ENCODE measurements at regions not wholly inside any gene's neighbourhood (a gene's known extent, or its start where the extent isn't known, plus 50 kb on each side); places are given as distances from the start of the nearest gene placed in this dataset.

DNA sequence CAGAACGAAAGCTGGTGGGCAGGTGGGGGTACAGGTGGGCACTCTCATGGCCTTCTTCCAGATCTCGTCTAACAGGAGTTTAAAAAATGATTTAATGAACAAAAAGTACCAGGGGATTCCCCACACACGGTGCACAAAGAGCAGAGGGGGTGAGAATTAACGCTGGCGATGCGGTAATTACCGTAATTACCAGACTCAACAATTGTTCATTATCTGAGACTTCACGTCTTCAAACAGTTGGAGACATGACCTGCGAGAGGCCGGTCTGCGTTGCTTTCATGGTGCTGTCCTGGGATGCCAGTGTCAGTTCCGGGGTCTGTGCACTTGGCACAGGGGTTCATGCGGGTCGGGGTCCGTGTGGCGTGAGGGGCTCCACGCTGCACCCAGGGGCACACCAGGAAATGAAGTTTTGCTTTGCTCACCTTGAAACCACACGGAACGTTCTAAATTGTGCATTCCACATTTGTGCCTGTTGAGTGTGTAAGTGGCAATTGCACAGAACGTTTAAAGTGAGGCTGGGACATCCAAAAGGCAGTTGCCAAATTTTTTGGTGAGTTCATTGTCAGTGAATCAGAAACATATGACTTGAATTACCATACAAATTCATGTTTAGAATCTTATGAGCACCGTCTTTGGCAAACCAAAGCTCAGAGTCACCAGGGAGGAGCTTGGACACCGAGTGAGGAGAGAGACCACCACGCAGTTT is 256.4 kb upstream of the IRX1 start:
- H3K4me2 ChIP-seq = no peak overlapping the region

More for the DNA sequence above, 256.4 kb upstream of the IRX1 start:
- no peak for ATAC-seq
- H3F3A ChIP-seq (replicated peaks; ENCODE audit: low read depth) = no peaks in the 10 kb centered on the region
- TF ChIP-seq, protein P1, sequence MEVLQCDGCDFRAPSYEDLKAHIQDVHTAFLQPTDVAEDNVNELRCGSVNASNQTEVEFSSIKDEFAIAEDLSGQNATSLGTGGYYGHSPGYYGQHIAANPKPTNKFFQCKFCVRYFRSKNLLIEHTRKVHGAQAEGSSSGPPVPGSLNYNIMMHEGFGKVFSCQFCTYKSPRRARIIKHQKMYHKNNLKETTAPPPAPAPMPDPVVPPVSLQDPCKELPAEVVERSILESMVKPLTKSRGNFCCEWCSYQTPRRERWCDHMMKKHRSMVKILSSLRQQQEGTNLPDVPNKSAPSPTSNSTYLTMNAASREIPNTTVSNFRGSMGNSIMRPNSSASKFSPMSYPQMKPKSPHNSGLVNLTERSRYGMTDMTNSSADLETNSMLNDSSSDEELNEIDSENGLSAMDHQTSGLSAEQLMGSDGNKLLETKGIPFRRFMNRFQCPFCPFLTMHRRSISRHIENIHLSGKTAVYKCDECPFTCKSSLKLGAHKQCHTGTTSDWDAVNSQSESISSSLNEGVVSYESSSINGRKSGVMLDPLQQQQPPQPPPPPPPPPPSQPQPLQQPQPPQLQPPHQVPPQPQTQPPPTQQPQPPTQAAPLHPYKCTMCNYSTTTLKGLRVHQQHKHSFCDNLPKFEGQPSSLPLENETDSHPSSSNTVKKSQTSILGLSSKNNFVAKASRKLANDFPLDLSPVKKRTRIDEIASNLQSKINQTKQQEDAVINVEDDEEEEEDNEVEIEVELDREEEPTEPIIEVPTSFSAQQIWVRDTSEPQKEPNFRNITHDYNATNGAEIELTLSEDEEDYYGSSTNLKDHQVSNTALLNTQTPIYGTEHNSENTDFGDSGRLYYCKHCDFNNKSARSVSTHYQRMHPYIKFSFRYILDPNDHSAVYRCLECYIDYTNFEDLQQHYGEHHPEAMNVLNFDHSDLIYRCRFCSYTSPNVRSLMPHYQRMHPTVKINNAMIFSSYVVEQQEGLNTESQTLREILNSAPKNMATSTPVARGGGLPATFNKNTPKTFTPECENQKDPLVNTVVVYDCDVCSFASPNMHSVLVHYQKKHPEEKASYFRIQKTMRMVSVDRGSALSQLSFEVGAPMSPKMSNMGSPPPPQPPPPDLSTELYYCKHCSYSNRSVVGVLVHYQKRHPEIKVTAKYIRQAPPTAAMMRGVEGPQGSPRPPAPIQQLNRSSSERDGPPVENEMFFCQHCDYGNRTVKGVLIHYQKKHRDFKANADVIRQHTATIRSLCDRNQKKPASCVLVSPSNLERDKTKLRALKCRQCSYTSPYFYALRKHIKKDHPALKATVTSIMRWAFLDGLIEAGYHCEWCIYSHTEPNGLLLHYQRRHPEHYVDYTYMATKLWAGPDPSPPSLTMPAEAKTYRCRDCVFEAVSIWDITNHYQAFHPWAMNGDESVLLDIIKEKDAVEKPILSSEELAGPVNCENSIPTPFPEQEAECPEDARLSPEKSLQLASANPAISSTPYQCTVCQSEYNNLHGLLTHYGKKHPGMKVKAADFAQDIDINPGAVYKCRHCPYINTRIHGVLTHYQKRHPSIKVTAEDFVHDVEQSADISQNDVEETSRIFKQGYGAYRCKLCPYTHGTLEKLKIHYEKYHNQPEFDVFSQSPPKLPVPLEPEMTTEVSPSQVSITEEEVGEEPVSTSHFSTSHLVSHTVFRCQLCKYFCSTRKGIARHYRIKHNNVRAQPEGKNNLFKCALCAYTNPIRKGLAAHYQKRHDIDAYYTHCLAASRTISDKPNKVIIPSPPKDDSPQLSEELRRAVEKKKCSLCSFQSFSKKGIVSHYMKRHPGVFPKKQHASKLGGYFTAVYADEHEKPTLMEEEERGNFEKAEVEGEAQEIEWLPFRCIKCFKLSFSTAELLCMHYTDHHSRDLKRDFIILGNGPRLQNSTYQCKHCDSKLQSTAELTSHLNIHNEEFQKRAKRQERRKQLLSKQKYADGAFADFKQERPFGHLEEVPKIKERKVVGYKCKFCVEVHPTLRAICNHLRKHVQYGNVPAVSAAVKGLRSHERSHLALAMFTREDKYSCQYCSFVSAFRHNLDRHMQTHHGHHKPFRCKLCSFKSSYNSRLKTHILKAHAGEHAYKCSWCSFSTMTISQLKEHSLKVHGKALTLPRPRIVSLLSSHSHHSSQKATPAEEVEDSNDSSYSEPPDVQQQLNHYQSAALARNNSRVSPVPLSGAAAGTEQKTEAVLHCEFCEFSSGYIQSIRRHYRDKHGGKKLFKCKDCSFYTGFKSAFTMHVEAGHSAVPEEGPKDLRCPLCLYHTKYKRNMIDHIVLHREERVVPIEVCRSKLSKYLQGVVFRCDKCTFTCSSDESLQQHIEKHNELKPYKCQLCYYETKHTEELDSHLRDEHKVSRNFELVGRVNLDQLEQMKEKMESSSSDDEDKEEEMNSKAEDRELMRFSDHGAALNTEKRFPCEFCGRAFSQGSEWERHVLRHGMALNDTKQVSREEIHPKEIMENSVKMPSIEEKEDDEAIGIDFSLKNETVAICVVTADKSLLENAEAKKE (CRISPR knock-in tag; IDR thresholded peaks at IDR 0.05) = no peak
- TF ChIP-seq STAT1 (IDR thresholded peaks at IDR 0.05; ENCODE audit: unreplicated experiment) (no peak), ZNF331 (CRISPR knock-in tag; IDR thresholded peaks at IDR 0.05; ENCODE audit: low read depth) (no peak), CREB1 (CRISPR knock-in tag; IDR thresholded peaks at IDR 0.05; ENCODE audit: low read depth) (no peak), NANOG (IDR thresholded peaks at IDR 0.05; ENCODE audit: borderline replicate concordance) (no peak), POLR2AphosphoS5 (IDR thresholded peaks at IDR 0.05; ENCODE audit: low read depth) (no peak), JUNB (IDR thresholded peaks at IDR 0.05; ENCODE audit: unreplicated experiment) (no peak), ZNF114 (CRISPR knock-in tag; IDR thresholded peaks at IDR 0.05) (no peak)
- TF ChIP-seq, protein P2, sequence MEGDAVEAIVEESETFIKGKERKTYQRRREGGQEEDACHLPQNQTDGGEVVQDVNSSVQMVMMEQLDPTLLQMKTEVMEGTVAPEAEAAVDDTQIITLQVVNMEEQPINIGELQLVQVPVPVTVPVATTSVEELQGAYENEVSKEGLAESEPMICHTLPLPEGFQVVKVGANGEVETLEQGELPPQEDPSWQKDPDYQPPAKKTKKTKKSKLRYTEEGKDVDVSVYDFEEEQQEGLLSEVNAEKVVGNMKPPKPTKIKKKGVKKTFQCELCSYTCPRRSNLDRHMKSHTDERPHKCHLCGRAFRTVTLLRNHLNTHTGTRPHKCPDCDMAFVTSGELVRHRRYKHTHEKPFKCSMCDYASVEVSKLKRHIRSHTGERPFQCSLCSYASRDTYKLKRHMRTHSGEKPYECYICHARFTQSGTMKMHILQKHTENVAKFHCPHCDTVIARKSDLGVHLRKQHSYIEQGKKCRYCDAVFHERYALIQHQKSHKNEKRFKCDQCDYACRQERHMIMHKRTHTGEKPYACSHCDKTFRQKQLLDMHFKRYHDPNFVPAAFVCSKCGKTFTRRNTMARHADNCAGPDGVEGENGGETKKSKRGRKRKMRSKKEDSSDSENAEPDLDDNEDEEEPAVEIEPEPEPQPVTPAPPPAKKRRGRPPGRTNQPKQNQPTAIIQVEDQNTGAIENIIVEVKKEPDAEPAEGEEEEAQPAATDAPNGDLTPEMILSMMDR (conservative IDR thresholded peaks at IDR 0.05; ENCODE audit: low read depth in 2 of 2) = no peak
- TF ChIP-seq, protein P3, sequence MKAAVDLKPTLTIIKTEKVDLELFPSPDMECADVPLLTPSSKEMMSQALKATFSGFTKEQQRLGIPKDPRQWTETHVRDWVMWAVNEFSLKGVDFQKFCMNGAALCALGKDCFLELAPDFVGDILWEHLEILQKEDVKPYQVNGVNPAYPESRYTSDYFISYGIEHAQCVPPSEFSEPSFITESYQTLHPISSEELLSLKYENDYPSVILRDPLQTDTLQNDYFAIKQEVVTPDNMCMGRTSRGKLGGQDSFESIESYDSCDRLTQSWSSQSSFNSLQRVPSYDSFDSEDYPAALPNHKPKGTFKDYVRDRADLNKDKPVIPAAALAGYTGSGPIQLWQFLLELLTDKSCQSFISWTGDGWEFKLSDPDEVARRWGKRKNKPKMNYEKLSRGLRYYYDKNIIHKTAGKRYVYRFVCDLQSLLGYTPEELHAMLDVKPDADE (IDR thresholded peaks at IDR 0.05) = no peak
- TF ChIP-seq, protein P4, sequence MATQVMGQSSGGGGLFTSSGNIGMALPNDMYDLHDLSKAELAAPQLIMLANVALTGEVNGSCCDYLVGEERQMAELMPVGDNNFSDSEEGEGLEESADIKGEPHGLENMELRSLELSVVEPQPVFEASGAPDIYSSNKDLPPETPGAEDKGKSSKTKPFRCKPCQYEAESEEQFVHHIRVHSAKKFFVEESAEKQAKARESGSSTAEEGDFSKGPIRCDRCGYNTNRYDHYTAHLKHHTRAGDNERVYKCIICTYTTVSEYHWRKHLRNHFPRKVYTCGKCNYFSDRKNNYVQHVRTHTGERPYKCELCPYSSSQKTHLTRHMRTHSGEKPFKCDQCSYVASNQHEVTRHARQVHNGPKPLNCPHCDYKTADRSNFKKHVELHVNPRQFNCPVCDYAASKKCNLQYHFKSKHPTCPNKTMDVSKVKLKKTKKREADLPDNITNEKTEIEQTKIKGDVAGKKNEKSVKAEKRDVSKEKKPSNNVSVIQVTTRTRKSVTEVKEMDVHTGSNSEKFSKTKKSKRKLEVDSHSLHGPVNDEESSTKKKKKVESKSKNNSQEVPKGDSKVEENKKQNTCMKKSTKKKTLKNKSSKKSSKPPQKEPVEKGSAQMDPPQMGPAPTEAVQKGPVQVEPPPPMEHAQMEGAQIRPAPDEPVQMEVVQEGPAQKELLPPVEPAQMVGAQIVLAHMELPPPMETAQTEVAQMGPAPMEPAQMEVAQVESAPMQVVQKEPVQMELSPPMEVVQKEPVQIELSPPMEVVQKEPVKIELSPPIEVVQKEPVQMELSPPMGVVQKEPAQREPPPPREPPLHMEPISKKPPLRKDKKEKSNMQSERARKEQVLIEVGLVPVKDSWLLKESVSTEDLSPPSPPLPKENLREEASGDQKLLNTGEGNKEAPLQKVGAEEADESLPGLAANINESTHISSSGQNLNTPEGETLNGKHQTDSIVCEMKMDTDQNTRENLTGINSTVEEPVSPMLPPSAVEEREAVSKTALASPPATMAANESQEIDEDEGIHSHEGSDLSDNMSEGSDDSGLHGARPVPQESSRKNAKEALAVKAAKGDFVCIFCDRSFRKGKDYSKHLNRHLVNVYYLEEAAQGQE (IDR thresholded peaks at IDR 0.05; ENCODE audit: unreplicated experiment) = no peak
- H3K36me3 Mint-ChIP-seq (ENCODE audit: low read depth) = no peaks in the 10 kb centered on the region
- no peak overlapping the region for H3K4me3 Mint-ChIP-seq
- H3K79me2 ChIP-seq (replicated peaks; ENCODE audit: insufficient read depth) = no peaks in the 10 kb centered on the region
- no peak overlapping the region for H3K27ac Mint-ChIP-seq
- H3K27ac ChIP-seq (ENCODE audit: low read depth) = no peak overlapping the region
- no peaks in the 10 kb centered on the region; the same call in 2 of the 3 replicates for H3K9me3 Mint-ChIP-seq
- no peaks in the 10 kb centered on the region for H3K27me3 ChIP-seq (ENCODE audit: insufficient read depth)
- no peaks in the 10 kb centered on the region for H4K20me1 ChIP-seq (replicated peaks; ENCODE audit: insufficient read depth)
- H3K36me3 ChIP-seq (ENCODE audit: insufficient read depth) = no peaks in the 10 kb centered on the region
- no peak overlapping the region for H3K4me3 ChIP-seq
- H2AFZ ChIP-seq = no peak overlapping the region
- peaks cover 4% of the 10 kb centered on the region for H3K27me3 Mint-ChIP-seq (ENCODE audit: insufficient read depth, low read depth, poor library complexity)
- no peaks in the 10 kb centered on the region for H3K9me2 ChIP-seq (ENCODE audit: insufficient read depth)
- no peaks in the 10 kb centered on the region for H3K4me1 Mint-ChIP-seq
- DNase-seq (ENCODE audit: low spot score) = no peak
- H3K4me1 ChIP-seq (ENCODE audit: insufficient read depth) = no peaks in the 10 kb centered on the region
